Thymus (tissue), 11 donors: ENCODE measurements at regions not wholly inside any gene's neighbourhood (a gene's known extent, or its start where the extent isn't known, plus 50 kb on each side); places are given as distances from the start of the nearest gene placed in this dataset.

Source experiments
- DNase-seq, 9 donors: peaks; one replicate each; pipeline ENCODE4 v3.0.0-alpha.2; 2013; ENCODE audit warnings: low spot score in 9 of 9, low read depth in 6 of 9, missing footprints in 1 of 9
- H3K27ac ChIP-seq, 2 donors: one replicate each; pipeline ENCODE4 v1.5.1; 2013; ENCODE audit warnings: control low read depth in 1 of 2, low read depth in 1 of 2, low read length in 1 of 2, mild to moderate bottlenecking in 1 of 2, moderate library complexity in 1 of 2
- H3K27me3 ChIP-seq, 2 donors: one replicate each; pipeline ENCODE4 v1.5.1; 2013; ENCODE audit warnings: low read length in 1 of 2; ENCODE audit not compliant: control insufficient read depth in 2 of 2, insufficient read depth in 1 of 2
- H3K36me3 ChIP-seq, 2 donors: one replicate each; pipeline ENCODE4 v1.5.1; 2013; ENCODE audit warnings: low read length in 1 of 2, mild to moderate bottlenecking in 1 of 2, moderate library complexity in 1 of 2; ENCODE audit not compliant: control insufficient read depth in 2 of 2, insufficient read depth in 2 of 2
- H3K4me1 ChIP-seq, 2 donors: one replicate each; pipeline ENCODE4 v1.5.1; 2013; ENCODE audit warnings: low read length in 2 of 2; ENCODE audit not compliant: control insufficient read depth in 2 of 2, insufficient read depth in 2 of 2
- H3K4me3 ChIP-seq, 2 donors: one replicate each; pipeline ENCODE4 v1.5.1; 2013; ENCODE audit warnings: low read length in 2 of 2, control low read depth in 1 of 2, mild to moderate bottlenecking in 1 of 2
- H3K9me3 ChIP-seq, 2 donors: one replicate each; pipeline ENCODE4 v1.5.1; 2013; ENCODE audit warnings: low read length in 1 of 2, mild to moderate bottlenecking in 1 of 2; ENCODE audit not compliant: control insufficient read depth in 2 of 2, insufficient read depth in 1 of 2
- WGBS: extraction: QIAGEN DNeasy Blood & Tissue Kit; methylation state at CpG from one replicate; pipeline ENCODE4 v1.1.7; 2013; 5-methylcytosine and 5-hydroxymethylcytosine counted together
- donor health status: healthy.

GRCh38 chr4:134145369-134145768, 56.2 kb downstream of the PABPC4L start:
- H3K27ac ChIP-seq, result no peak overlapping the region
- no peaks in the 10 kb centered on the region for H3K9me3 ChIP-seq
- DNase-seq, result no peak
- no peak overlapping the region for H3K4me3 ChIP-seq
- H3K4me1 ChIP-seq, result no peaks in the 10 kb centered on the region
- no peaks in the 10 kb centered on the region for H3K36me3 ChIP-seq
- WGBS, result 80% methylated on average over 2 of the region's 2 CpGs
- no peaks in the 10 kb centered on the region for H3K27me3 ChIP-seq

GRCh38 chr4:134144337-134144736, 57.3 kb downstream of the PABPC4L start:
- no peaks in the 10 kb centered on the region for H3K9me3 ChIP-seq
- no peaks in the 10 kb centered on the region for H3K27me3 ChIP-seq
- no peak overlapping the region for H3K27ac ChIP-seq
- H3K4me1 ChIP-seq, result no peaks in the 10 kb centered on the region
- no peak for DNase-seq
- WGBS, result 91% methylated on average over 2 of the region's 2 CpGs
- H3K4me3 ChIP-seq, result no peak overlapping the region
- no peaks in the 10 kb centered on the region for H3K36me3 ChIP-seq

- WGBS, result 98% methylated on average over 2 of the region's 2 CpGs
- H3K9me3 ChIP-seq, result no peaks in the 10 kb centered on the region
- H3K36me3 ChIP-seq, result no peaks in the 10 kb centered on the region
- H3K4me3 ChIP-seq, result no peak overlapping the region
- no peaks in the 10 kb centered on the region for H3K4me1 ChIP-seq
- no peak for DNase-seq
- no peak overlapping the region for H3K27ac ChIP-seq
- H3K27me3 ChIP-seq, result no peaks in the 10 kb centered on the region
These were observed 59.9 kb downstream of the PABPC4L start for GRCh38 chr4:134141728-134142127.

GRCh38 chr4:134139188-134139587, 62.4 kb downstream of the PABPC4L start:
- Histone ChIP-seq H3K27ac (no peak overlapping the region), H3K9me3 (no peaks in the 10 kb centered on the region), H3K4me3 (no peak overlapping the region), H3K36me3 (no peaks in the 10 kb centered on the region), H3K27me3 (no peaks in the 10 kb centered on the region), H3K4me1 (no peaks in the 10 kb centered on the region)
- no peak for DNase-seq
- 73% methylated on average over 1 of the region's 1 CpG for WGBS

GRCh38 chr4:134132086-134132783, 69.4 kb downstream of the PABPC4L start:
- WGBS, result 96% methylated on average over 3 of the region's 3 CpGs
- Histone ChIP-seq H3K4me3 (no peak overlapping the region), H3K27ac (no peak overlapping the region), H3K36me3 (no peaks in the 10 kb centered on the region), H3K27me3 (no peaks in the 10 kb centered on the region), H3K4me1 (no peaks in the 10 kb centered on the region), H3K9me3 (no peaks in the 10 kb centered on the region)
- no peak for DNase-seq

GRCh38 chr4:134126955-134127354, 74.6 kb downstream of the PABPC4L start:
- peaks cover 0 to 4% of the 10 kb centered on the region in 2 donors for H3K9me3 ChIP-seq
- no peaks in the 10 kb centered on the region for H3K36me3 ChIP-seq
- no peaks in the 10 kb centered on the region for H3K27me3 ChIP-seq
- H3K27ac ChIP-seq, result no peak overlapping the region
- 94% methylated on average over 5 of the region's 5 CpGs for WGBS
- no peak overlapping the region for H3K4me3 ChIP-seq
- DNase-seq, result no peak
- no peaks in the 10 kb centered on the region for H3K4me1 ChIP-seq

- no peak for DNase-seq
- H3K27me3 ChIP-seq, result no peaks in the 10 kb centered on the region
- H3K4me3 ChIP-seq, result no peak overlapping the region
- WGBS, result 70% methylated on average over 1 of the region's 1 CpG
- no peaks in the 10 kb centered on the region for H3K36me3 ChIP-seq
- peaks cover 0 to 4% of the 10 kb centered on the region in 2 donors for H3K9me3 ChIP-seq
- no peaks in the 10 kb centered on the region for H3K4me1 ChIP-seq
- no peak overlapping the region for H3K27ac ChIP-seq
These were observed 75.5 kb downstream of the PABPC4L start for GRCh38 chr4:134126000-134126560.

GRCh38 chr4:134122903-134123302, 78.7 kb downstream of the PABPC4L start:
- Histone ChIP-seq H3K9me3 (peaks cover 0 to 4% of the 10 kb centered on the region in 2 donors), H3K4me3 (no peak overlapping the region), H3K27me3 (no peaks in the 10 kb centered on the region), H3K4me1 (no peaks in the 10 kb centered on the region), H3K36me3 (no peaks in the 10 kb centered on the region), H3K27ac (no peak overlapping the region)
- no peak for DNase-seq
- WGBS, result 82% methylated on average over 1 of the region's 1 CpG

GRCh38 chr4:134117392-134118183, 84.0 kb downstream of the PABPC4L start:
- H3K36me3 ChIP-seq, result no peaks in the 10 kb centered on the region

More at GRCh38 chr4:134117392-134118183, 84.0 kb downstream of the PABPC4L start:
- Histone ChIP-seq H3K4me3 (no peak overlapping the region), H3K27me3 (no peaks in the 10 kb centered on the region), H3K4me1 (no peaks in the 10 kb centered on the region), H3K27ac (no peak overlapping the region), H3K9me3 (no peaks in the 10 kb centered on the region)
- no peak for DNase-seq
- WGBS, result 79% methylated on average over 2 of the region's 2 CpGs
